Activated CD4-positive, alpha-beta T cell treated with anti-CD3 and anti-CD28 coated beads for 4 hours (primary cell): ENCODE measurements at regions not wholly inside any gene's neighbourhood (a gene's known extent, or its start where the extent isn't known, plus 50 kb on each side); places are given as distances from the start of the nearest gene placed in this dataset.

Experiments
- DNase-seq, 2 donors: peaks; one replicate each; pipeline ENCODE4 v3.0.0-alpha.2; 2020

- no peak for DNase-seq
Observed at GRCh38 chr3:72143966-72144717, 359.2 kb upstream of the PROK2 start.

GRCh38 chr3:72143322-72143721 lies 358.4 kb upstream of the PROK2 start:
- no peak for DNase-seq

- no peak for DNase-seq
Observed at GRCh38 chr3:72142028-72142427, 357.1 kb upstream of the PROK2 start.

- no peak for DNase-seq
Observed at GRCh38 chr3:72141264-72141663, 356.3 kb upstream of the PROK2 start.

GRCh38 chr3:72139316-72139715 lies 354.4 kb upstream of the PROK2 start:
- DNase-seq: no peak

- DNase-seq: no peak
Observed at GRCh38 chr3:72137865-72138861, 353.2 kb upstream of the PROK2 start.

- no peak for DNase-seq
Observed at GRCh38 chr3:72135636-72136035, 350.7 kb upstream of the PROK2 start.

- DNase-seq: no peak
Observed at GRCh38 chr3:72134989-72135451, 350.1 kb upstream of the PROK2 start.

GRCh38 chr3:72133329-72134011 lies 348.5 kb upstream of the PROK2 start:
- no peak for DNase-seq

GRCh38 chr3:72131899-72132298 lies 347.0 kb upstream of the PROK2 start:
- no peak for DNase-seq

GRCh38 chr3:72130565-72130964 lies 345.6 kb upstream of the PROK2 start:
- no peak for DNase-seq

- no peak for DNase-seq
Observed at GRCh38 chr3:72129501-72130094, 344.6 kb upstream of the PROK2 start.

GRCh38 chr3:72128921-72129320 lies 344.0 kb upstream of the PROK2 start:
- DNase-seq: no peak

- DNase-seq: no peak
Observed at GRCh38 chr3:72127844-72128243, 342.9 kb upstream of the PROK2 start.

- no peak for DNase-seq
Observed at GRCh38 chr3:72127224-72127612, 342.3 kb upstream of the PROK2 start.

GRCh38 chr3:72126441-72127223 lies 341.7 kb upstream of the PROK2 start:
- no peak for DNase-seq

- DNase-seq: no peak
Observed at GRCh38 chr3:72123908-72124441, 339.0 kb upstream of the PROK2 start.

GRCh38 chr3:72120806-72121778 lies 336.1 kb upstream of the PROK2 start:
- no peak for DNase-seq

GRCh38 chr3:72120039-72120438 lies 335.1 kb upstream of the PROK2 start:
- DNase-seq: no peak

GRCh38 chr3:72118628-72119027 lies 333.7 kb upstream of the PROK2 start:
- DNase-seq: no peak
